Cardiac muscle cell (in vitro differentiated cells and primary cell): ENCODE measurements at regions not wholly inside any gene's neighbourhood (a gene's known extent, or its start where the extent isn't known, plus 50 kb on each side); places are given as distances from the start of the nearest gene placed in this dataset.
"Not testable (repeated sequence)": the region's sequence is repeated elsewhere in the genome, so short reads cannot be mapped to it uniquely, and the experiment has no call there.

Experiments
- DNase-seq, 2 donors: peaks; one replicate each; pipeline versions ENCODE4 v3.0.0 to v3.0.0-alpha.2; 2010 to 2017; ENCODE audit warnings: low read depth in 1 of 2, low spot score in 1 of 2
- H3K27ac ChIP-seq: fragments of 200-600 bp; sonication (generic); 2 replicates; pipeline ENCODE4 v1.5.1; 2016
- H3K27me3 ChIP-seq: fragments of 200-600 bp; sonication (generic); 2 replicates; pipeline ENCODE4 v1.6.0; 2016; ENCODE audit warnings: control low read depth
- H3K36me3 ChIP-seq: fragments of 200-600 bp; sonication (generic); 2 replicates; pipeline ENCODE4 v1.5.1; 2016; ENCODE audit warnings: control low read depth
- H3K4me1 ChIP-seq: fragments of 200-600 bp; sonication (generic); 2 replicates; pipeline ENCODE4 v1.8.1; 2017; ENCODE audit warnings: low read depth, mild to moderate bottlenecking, mixed run types
- H3K4me3 ChIP-seq: fragments of 200-600 bp; sonication (generic); 2 replicates; pipeline ENCODE4 v1.5.1; 2016; ENCODE audit warnings: mild to moderate bottlenecking
- H3K9me3 ChIP-seq: fragments of 200-600 bp; sonication (generic); 2 replicates; pipeline ENCODE4 v1.5.1; 2017; ENCODE audit warnings: low read depth, mild to moderate bottlenecking, control low read depth
- CTCF ChIP-seq: IDR thresholded peaks from 2 replicates; pipeline ENCODE4 v1.5.1; 2012; ENCODE audit warnings: low read depth, mild to moderate bottlenecking, low read length

GRCh38 chr5:68067291-68067690, 148.3 kb upstream of the PIK3R1 start:
- Histone ChIP-seq H3K9me3 (no peaks in the 10 kb centered on the region), H3K27me3 (no peaks in the 10 kb centered on the region), H3K4me3 (no peak overlapping the region), H3K36me3 (no peaks in the 10 kb centered on the region), H3K27ac (no peak overlapping the region), H3K4me1 (peaks cover 5% of the 10 kb centered on the region)
- DNase-seq: peak; percentile 29 to 41
- TF ChIP-seq CTCF: no peak

- peaks cover 5% of the 10 kb centered on the region for H3K4me1 ChIP-seq
- H3K36me3 ChIP-seq: no peaks in the 10 kb centered on the region
- H3K27me3 ChIP-seq: no peaks in the 10 kb centered on the region
- H3K9me3 ChIP-seq: no peaks in the 10 kb centered on the region
- no peak overlapping the region for H3K27ac ChIP-seq
- no peak for TF ChIP-seq CTCF
- no peak overlapping the region for H3K4me3 ChIP-seq
- no peak for DNase-seq
These were observed 149.1 kb upstream of the PIK3R1 start for GRCh38 chr5:68066277-68066955.

DNA sequence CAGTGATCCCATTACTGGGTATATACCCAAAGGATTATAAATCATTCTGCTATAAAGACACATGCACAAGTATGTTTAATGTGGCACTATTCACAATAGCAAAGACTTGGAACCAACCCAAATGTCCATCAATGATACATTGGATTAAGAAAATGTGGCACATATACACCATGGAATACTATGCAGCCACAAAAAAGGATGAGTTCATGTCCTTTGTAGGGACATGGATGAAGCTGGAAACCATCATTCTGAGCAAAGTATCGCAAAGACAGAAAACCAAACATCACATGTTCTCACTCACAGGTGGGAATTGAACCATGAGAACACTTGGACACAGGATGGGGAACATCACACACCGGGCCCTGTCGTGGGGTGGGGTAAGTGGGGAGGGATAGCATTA, 150.2 kb upstream of the PIK3R1 start:
- not testable (repeated sequence) for DNase-seq, H3K27me3 ChIP-seq, H3K4me3 ChIP-seq, H3K4me1 ChIP-seq, H3K27ac ChIP-seq, H3K9me3 ChIP-seq, H3K36me3 ChIP-seq

- Histone ChIP-seq H3K4me1 (peaks cover 10% of the 10 kb centered on the region), H3K27me3 (no peaks in the 10 kb centered on the region), H3K36me3 (no peaks in the 10 kb centered on the region), H3K4me3 (no peak overlapping the region), H3K9me3 (no peaks in the 10 kb centered on the region), H3K27ac (no peak overlapping the region)
- no peak for TF ChIP-seq CTCF
- DNase-seq: peak in 1 of 2 donors; percentile 13
These were observed 155.2 kb upstream of the PIK3R1 start for GRCh38 chr5:68060382-68060781.

DNA sequence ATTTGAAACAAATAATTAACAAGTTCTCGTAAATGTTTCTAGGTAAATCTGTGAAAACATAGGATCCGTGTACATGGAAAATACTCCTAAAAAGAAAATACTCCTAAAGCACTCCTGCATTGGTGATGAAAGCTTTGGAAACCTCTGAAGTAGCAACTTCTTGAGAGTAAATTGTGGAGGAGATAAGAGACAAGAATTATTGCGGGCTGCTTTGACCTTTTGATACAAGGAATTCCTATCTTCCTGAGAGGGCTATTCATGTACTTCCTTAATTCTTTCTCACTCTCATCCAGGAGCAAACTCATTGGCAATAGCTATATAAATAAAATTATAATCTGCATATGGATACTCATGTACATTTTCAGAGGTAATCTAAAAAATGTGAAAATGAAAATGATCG, 158.4 kb upstream of the PIK3R1 start:
- Histone ChIP-seq H3K27me3 (no peaks in the 10 kb centered on the region), H3K36me3 (no peaks in the 10 kb centered on the region), H3K4me3 (no peak overlapping the region), H3K27ac (no peak overlapping the region), H3K9me3 (no peaks in the 10 kb centered on the region), H3K4me1 (peaks cover 15% of the 10 kb centered on the region)
- TF ChIP-seq CTCF: no peak
- peak in 1 of 2 donors; percentile 60 for DNase-seq

- Histone ChIP-seq H3K9me3 (no peaks in the 10 kb centered on the region), H3K4me1 (peaks cover 15% of the 10 kb centered on the region), H3K27me3 (no peaks in the 10 kb centered on the region), H3K4me3 (no peak overlapping the region), H3K27ac (no peak overlapping the region), H3K36me3 (no peaks in the 10 kb centered on the region)
- DNase-seq: no peak
- TF ChIP-seq CTCF: no peak
These were observed 159.9 kb upstream of the PIK3R1 start for GRCh38 chr5:68055686-68056085.
